Umbilical cord (tissue), 1 donor: ENCODE measurements at regions not wholly inside any gene's neighbourhood (a gene's known extent, or its start where the extent isn't known, plus 50 kb on each side); places are given as distances from the start of the nearest gene placed in this dataset.
"Not testable (repeated sequence)": the region's sequence is repeated elsewhere in the genome, so short reads cannot be mapped to it uniquely, and the experiment has no call there.

Experiments used
- DNase-seq: peaks from one replicate; pipeline ENCODE4 v3.0.0-alpha.2; 2015; ENCODE audit warnings: low spot score

GRCh38 chr2:234695981-234696380, 199.1 kb upstream of the ARL4C start:
- no peak for DNase-seq

GRCh38 chr2:234694244-234695013, 197.5 kb upstream of the ARL4C start:
- no peak for DNase-seq

- DNase-seq, result not testable (repeated sequence)
Observed at GRCh38 chr2:234693681-234694190, 196.9 kb upstream of the ARL4C start.

GRCh38 chr2:234693191-234693590, 196.3 kb upstream of the ARL4C start:
- DNase-seq, result not testable (repeated sequence)

GRCh38 chr2:234691968-234692955, 195.4 kb upstream of the ARL4C start:
- no peak for DNase-seq

- no peak for DNase-seq
Observed at GRCh38 chr2:234691214-234691575, 194.3 kb upstream of the ARL4C start.

GRCh38 chr2:234690569-234691213, 193.8 kb upstream of the ARL4C start:
- peak; percentile 62 for DNase-seq

GRCh38 chr2:234689911-234690379, 193.1 kb upstream of the ARL4C start:
- DNase-seq, result no peak

- DNase-seq, result no peak
Observed at GRCh38 chr2:234687718-234688475, 191.0 kb upstream of the ARL4C start.

GRCh38 chr2:234686088-234686890, 189.4 kb upstream of the ARL4C start:
- peak; percentile 61 for DNase-seq

- DNase-seq, result no peak
Observed at GRCh38 chr2:234684466-234684865, 187.6 kb upstream of the ARL4C start.

- DNase-seq, result no peak
Observed at GRCh38 chr2:234683950-234684349, 187.1 kb upstream of the ARL4C start.

GRCh38 chr2:234682492-234683228, 185.8 kb upstream of the ARL4C start:
- peak; percentile 20 for DNase-seq

- DNase-seq, result no peak
Observed at GRCh38 chr2:234680688-234681619, 184.1 kb upstream of the ARL4C start.

- DNase-seq, result peak; percentile 96
Observed at GRCh38 chr2:234679741-234680687, 183.1 kb upstream of the ARL4C start.

- no peak for DNase-seq
Observed at GRCh38 chr2:234679301-234679740, 182.4 kb upstream of the ARL4C start.

GRCh38 chr2:234678711-234679110, 181.8 kb upstream of the ARL4C start:
- no peak for DNase-seq
